Stomach smooth muscle (tissue), 2 donors: ENCODE measurements at regions not wholly inside any gene's neighbourhood (a gene's known extent, or its start where the extent isn't known, plus 50 kb on each side); places are given as distances from the start of the nearest gene placed in this dataset.
"Not testable (repeated sequence)": the region's sequence is repeated elsewhere in the genome, so short reads cannot be mapped to it uniquely, and the experiment has no call there.

Experiments used
- H3K27ac ChIP-seq: one replicate; pipeline ENCODE4 v1.7.0; 2013; ENCODE audit warnings: mild to moderate bottlenecking, low read length, inconsistent platforms
- H3K27me3 ChIP-seq, 2 donors: one replicate each; pipeline ENCODE4 v1.7.0; 2013; ENCODE audit warnings: low read length in 2 of 2; ENCODE audit not compliant: insufficient read depth in 2 of 2, control insufficient read depth in 1 of 2
- H3K36me3 ChIP-seq, 2 donors: one replicate each; pipeline ENCODE4 v1.7.0; 2013; ENCODE audit warnings: low read length in 2 of 2; ENCODE audit not compliant: control insufficient read depth in 2 of 2, insufficient read depth in 2 of 2
- H3K4me1 ChIP-seq: one replicate; pipeline ENCODE4 v1.7.0; 2013; ENCODE audit warnings: low read length; ENCODE audit not compliant: control insufficient read depth, insufficient read depth
- H3K4me3 ChIP-seq, 2 donors: one replicate each; pipeline ENCODE4 v1.7.0; 2013; ENCODE audit warnings: low read length in 2 of 2
- H3K9ac ChIP-seq, 2 donors: one replicate each; pipeline ENCODE4 v1.7.0; 2013; ENCODE audit warnings: low read length in 2 of 2, mild to moderate bottlenecking in 1 of 2
- H3K9me3 ChIP-seq, 2 donors: one replicate each; pipeline ENCODE4 v1.7.0; 2013; ENCODE audit warnings: low read length in 2 of 2; ENCODE audit not compliant: control insufficient read depth in 2 of 2
- donor health status: healthy.
- donor health status: Pancreatic carcinoma.

- H3K9me3 ChIP-seq, result peaks cover 0 to 5% of the 10 kb centered on the region in 2 donors
- no peaks in the 10 kb centered on the region for H3K36me3 ChIP-seq
- H3K27me3 ChIP-seq, result no peaks in the 10 kb centered on the region
- H3K4me1 ChIP-seq, result no peaks in the 10 kb centered on the region
- H3K27ac ChIP-seq, result no peak overlapping the region
- H3K9ac ChIP-seq, result no peak overlapping the region
- H3K4me3 ChIP-seq, result no peak overlapping the region
Measured at GRCh38 chr6:97347111-97347510, 64.1 kb upstream of the MMS22L start.

- Histone ChIP-seq H3K27me3 (no peaks in the 10 kb centered on the region), H3K4me3 (no peak overlapping the region), H3K9ac (no peak overlapping the region), H3K27ac (no peak overlapping the region), H3K9me3 (no peaks in the 10 kb centered on the region), H3K4me1 (no peaks in the 10 kb centered on the region), H3K36me3 (no peaks in the 10 kb centered on the region)
Measured at GRCh38 chr6:97361286-97361685, 78.3 kb upstream of the MMS22L start.

- no peak overlapping the region for H3K4me3 ChIP-seq
- no peak overlapping the region for H3K27ac ChIP-seq
- H3K36me3 ChIP-seq, result no peaks in the 10 kb centered on the region
- H3K4me1 ChIP-seq, result no peaks in the 10 kb centered on the region
- no peaks in the 10 kb centered on the region for H3K27me3 ChIP-seq
- no peaks in the 10 kb centered on the region for H3K9me3 ChIP-seq
- H3K9ac ChIP-seq, result no peak overlapping the region
Measured at GRCh38 chr6:97364327-97364726, 81.3 kb upstream of the MMS22L start.

GRCh38 chr6:97382071-97382470, 99.1 kb upstream of the MMS22L start:
- not testable (repeated sequence) for H3K27ac ChIP-seq, H3K4me1 ChIP-seq, H3K4me3 ChIP-seq, H3K9ac ChIP-seq, H3K9me3 ChIP-seq, H3K36me3 ChIP-seq, H3K27me3 ChIP-seq

GRCh38 chr6:97392735-97393134, 109.7 kb upstream of the MMS22L start:
- Histone ChIP-seq H3K4me3 (no peak overlapping the region), H3K9me3 (no peaks in the 10 kb centered on the region), H3K36me3 (no peaks in the 10 kb centered on the region), H3K27ac (no peak overlapping the region), H3K9ac (no peak overlapping the region), H3K27me3 (no peaks in the 10 kb centered on the region), H3K4me1 (no peaks in the 10 kb centered on the region)

- Histone ChIP-seq H3K27me3 (no peaks in the 10 kb centered on the region), H3K4me1 (no peaks in the 10 kb centered on the region), H3K36me3 (no peaks in the 10 kb centered on the region), H3K9ac (no peak overlapping the region), H3K27ac (no peak overlapping the region), H3K4me3 (no peak overlapping the region), H3K9me3 (no peaks in the 10 kb centered on the region)
Measured at GRCh38 chr6:97394160-97394748, 111.2 kb upstream of the MMS22L start.

- Histone ChIP-seq H3K27me3 (no peaks in the 10 kb centered on the region), H3K36me3 (no peaks in the 10 kb centered on the region), H3K4me1 (no peaks in the 10 kb centered on the region)
Measured at GRCh38 chr6:97396880-97397279, 113.9 kb upstream of the MMS22L start.

GRCh38 chr6:97399208-97399607, 116.2 kb upstream of the MMS22L start:
- Histone ChIP-seq H3K27ac (no peak overlapping the region), H3K4me3 (no peak overlapping the region), H3K4me1 (no peaks in the 10 kb centered on the region), H3K27me3 (no peaks in the 10 kb centered on the region), H3K9ac (no peak overlapping the region), H3K36me3 (no peaks in the 10 kb centered on the region), H3K9me3 (no peaks in the 10 kb centered on the region)

More at GRCh38 chr6:97396880-97397279, 113.9 kb upstream of the MMS22L start:
- H3K27ac ChIP-seq, result no peak overlapping the region
- H3K4me3 ChIP-seq, result no peak overlapping the region
- no peak overlapping the region for H3K9ac ChIP-seq
- H3K9me3 ChIP-seq, result no peaks in the 10 kb centered on the region

GRCh38 chr6:97401533-97401932, 118.5 kb upstream of the MMS22L start:
- H3K27me3 ChIP-seq, result no peaks in the 10 kb centered on the region
- no peaks in the 10 kb centered on the region for H3K4me1 ChIP-seq
- H3K36me3 ChIP-seq, result no peaks in the 10 kb centered on the region
- H3K9me3 ChIP-seq, result no peaks in the 10 kb centered on the region
- no peak overlapping the region for H3K27ac ChIP-seq
- no peak overlapping the region for H3K9ac ChIP-seq
- H3K4me3 ChIP-seq, result no peak overlapping the region

GRCh38 chr6:97405818-97406409, 122.9 kb upstream of the MMS22L start:
- H3K27me3 ChIP-seq, result no peaks in the 10 kb centered on the region
- H3K4me1 ChIP-seq, result no peaks in the 10 kb centered on the region
- no peak overlapping the region for H3K9ac ChIP-seq
- H3K27ac ChIP-seq, result no peak overlapping the region
- no peak overlapping the region for H3K4me3 ChIP-seq
- no peaks in the 10 kb centered on the region for H3K9me3 ChIP-seq
- H3K36me3 ChIP-seq, result no peaks in the 10 kb centered on the region

GRCh38 chr6:97406633-97407032, 123.6 kb upstream of the MMS22L start:
- H3K27ac ChIP-seq, result no peak overlapping the region
- no peak overlapping the region for H3K4me3 ChIP-seq
- no peak overlapping the region for H3K9ac ChIP-seq
- no peaks in the 10 kb centered on the region for H3K4me1 ChIP-seq
- H3K36me3 ChIP-seq, result no peaks in the 10 kb centered on the region
- no peaks in the 10 kb centered on the region for H3K27me3 ChIP-seq
- H3K9me3 ChIP-seq, result no peaks in the 10 kb centered on the region
